ENCODE measurements at regions not wholly inside any gene's neighbourhood (a gene's known extent, or its start where the extent isn't known, plus 50 kb on each side); places are given as distances from the start of the nearest gene placed in this dataset.
"Not testable (repeated sequence)": the region's sequence is repeated elsewhere in the genome, so short reads cannot be mapped to it uniquely, and the experiment has no call there.

DNA sequence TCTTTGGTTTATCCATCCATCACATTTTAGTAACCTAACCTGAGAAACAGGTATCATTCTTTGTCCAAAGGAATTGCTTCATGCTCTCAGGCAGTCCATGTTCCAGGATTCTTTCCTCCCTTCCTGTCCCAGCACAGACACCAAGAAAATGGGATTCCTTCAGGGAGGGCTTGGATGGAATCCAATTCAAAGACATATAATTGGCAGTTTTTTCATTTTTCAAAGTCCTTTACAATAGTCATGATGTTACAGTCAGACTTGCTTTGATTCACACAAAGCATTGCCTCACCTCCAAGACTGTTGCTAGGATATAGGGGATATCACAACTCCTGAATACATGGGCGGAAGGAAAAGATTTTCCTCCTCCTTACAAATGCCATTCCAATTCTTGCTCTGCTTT is 241.4 kb upstream of the ACVR2A start:
- DNase-seq = no peak

DNA sequence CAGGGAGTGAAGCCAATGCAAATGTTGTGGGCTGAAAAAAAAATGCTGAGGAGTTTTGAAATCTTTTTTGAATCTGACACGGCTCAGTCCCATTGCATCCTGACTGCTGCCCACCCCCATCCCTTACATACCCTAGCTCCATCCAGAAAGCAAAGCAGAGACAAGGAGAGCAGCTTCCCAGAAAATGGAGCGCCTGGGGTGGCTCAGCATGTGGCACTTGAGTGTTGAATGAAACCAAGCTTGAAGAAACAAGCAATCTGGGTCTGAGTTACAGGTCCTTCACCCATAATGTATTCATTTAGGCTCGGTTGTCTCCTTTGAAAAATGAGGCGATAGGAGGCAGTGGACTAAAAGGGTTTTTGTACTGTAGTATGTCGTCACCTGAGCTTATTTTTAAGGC is 244.2 kb upstream of the ACVR2A start:
- DNase-seq = no peak

DNA sequence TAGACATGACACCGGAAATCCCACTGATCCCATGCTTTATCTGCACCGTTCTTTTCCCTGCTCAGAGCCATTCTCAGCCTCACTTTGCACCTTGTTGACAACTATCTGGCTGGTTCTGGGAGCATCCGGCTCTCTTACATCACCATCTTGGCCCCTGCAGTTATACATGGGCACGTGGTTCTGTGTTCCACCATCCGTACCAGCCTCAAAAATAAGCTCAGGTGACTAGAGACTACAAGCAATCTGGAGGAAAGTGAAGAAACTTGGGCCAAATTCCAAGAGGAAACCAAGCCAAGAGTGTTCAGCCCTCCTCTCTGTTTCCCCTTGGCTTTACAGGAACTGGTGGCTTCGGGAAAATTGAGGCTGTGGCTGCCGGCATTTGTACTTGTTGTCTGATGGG is 244.6 kb upstream of the ACVR2A start:
- DNase-seq = no peak

DNA sequence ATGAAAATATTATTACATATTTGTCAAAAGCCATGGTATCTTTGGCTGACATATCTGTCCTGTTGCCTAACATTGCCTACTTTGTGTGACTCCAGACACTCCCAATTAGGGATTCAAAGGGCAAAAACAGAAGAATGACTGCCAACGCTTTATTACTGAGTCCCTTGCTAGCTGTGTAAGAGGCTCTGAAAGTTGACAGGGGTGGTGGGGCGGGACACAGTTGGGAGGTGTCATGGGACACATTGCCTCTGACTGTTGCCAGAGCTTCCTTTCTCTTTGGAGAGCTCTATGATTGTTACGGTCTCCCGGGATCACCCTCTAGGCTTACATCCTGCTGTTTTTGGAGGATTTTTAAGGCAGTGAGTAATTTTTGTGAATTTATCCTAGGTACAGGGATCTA is 249.6 kb upstream of the ACVR2A start:
- DNase-seq = no peak

DNA sequence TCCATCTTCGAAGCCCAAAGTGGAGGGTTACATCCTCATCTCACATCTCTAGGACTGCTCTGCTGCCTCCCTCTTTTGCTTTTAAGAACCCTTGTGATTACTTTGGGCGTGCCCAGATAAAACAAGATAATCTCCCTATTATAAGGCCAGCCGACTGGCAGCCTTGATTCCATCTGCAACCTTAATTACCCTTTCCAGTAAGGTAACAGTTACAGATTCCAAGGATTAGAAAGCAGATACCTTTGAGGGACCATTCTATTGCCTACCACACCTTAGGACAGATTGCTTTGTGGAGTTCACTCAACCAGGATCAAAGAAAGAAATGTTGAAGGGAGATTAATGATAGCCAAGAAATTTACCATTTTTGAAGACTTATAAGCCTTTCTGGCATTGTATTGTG is 250.8 kb upstream of the ACVR2A start:
- DNase-seq = no peak

DNA sequence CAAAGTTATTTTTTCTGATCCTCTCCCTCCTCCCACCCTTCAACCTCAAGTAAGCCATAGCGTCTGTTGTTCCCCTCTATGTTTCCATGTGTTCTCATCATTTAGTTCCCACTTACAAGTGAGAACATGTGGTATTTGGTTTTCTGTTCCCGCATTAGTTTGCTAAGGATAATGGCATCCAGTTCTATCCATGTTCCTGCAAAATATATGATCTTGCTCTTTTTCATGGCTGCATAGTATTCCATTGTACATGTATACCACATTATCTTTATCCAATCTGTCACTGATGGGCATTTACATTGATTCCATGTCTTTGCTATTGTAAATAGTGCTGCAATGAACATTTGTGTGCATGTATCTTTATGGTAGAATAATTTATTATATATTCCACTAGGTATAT is 252.0 kb upstream of the ACVR2A start:
- not testable (repeated sequence) for DNase-seq

DNA sequence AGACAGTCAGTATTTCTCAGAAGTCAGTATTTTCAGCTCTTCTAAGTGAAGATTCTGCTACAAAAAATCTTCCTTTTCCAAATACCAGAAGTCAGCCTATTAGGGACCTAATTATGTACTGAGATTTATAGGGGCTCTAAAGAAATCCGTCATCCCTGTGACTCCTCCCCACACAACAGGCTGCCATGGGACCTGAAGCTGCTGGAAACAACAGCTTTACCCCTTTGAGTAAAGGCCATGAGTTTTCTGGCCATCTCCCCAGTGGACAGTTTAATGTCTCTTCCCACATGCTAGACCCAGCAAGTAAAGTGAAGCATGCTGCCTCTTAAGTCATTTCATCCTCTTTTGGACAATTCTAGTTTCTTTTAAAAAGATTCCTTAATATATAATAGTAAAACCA is 255.7 kb upstream of the ACVR2A start:
- no peak for DNase-seq

DNA sequence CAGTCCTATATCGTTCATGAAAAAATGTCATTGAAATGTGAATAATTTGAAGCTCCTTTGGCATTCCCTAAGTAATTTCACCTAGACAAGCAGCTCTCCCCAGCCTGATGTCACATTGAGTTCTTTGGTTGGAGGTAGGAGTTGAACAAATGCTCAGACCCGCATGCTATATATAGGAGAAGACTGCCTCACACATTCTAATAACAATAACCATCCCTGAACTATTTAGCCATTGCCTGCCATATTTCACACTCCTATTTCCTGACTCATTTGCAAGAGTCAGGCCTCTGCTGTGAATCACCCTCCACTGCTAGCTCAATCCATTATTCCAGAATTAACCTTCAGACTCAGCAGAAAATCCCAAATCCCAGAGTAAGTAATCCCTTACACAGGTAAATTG is 256.6 kb upstream of the ACVR2A start:
- no peak for DNase-seq

DNA sequence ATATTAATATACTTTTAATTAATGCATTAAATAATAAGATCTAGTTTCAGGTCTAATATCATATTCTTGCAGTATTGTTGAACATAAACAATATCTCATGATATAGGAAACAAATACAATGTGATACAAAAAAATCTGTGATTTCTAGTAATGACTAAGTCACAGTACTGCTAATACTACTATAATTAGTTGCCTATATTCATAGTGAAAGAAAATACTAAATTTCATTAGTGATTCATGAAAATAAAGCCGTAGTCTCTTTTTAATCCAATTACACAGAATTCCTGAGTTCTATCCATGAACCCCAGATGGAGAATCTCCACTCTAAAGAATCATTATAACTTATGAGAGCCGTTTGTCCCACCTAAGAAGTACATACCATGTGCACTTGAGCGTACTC is 266.3 kb upstream of the ACVR2A start:
- no peak for DNase-seq

DNA sequence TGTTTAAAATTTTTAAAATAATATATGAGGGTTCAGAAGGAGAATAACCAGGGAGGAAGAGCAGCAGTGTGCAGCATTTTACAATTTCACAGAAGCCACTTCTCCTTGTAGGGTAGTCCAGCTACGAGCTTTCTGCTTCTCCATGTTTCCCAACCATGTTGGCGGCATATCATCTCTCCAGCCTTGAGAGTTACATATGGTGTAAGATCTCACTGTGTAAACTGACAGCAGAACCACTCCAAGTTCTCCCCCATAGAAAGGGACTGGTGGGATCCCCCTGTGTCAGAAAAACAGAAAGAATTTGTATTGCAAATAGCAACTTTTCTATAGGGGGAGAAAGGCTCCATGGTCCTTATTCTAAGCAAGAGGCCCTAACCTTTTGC is 266.8 kb upstream of the ACVR2A start:
- no peak for DNase-seq

DNA sequence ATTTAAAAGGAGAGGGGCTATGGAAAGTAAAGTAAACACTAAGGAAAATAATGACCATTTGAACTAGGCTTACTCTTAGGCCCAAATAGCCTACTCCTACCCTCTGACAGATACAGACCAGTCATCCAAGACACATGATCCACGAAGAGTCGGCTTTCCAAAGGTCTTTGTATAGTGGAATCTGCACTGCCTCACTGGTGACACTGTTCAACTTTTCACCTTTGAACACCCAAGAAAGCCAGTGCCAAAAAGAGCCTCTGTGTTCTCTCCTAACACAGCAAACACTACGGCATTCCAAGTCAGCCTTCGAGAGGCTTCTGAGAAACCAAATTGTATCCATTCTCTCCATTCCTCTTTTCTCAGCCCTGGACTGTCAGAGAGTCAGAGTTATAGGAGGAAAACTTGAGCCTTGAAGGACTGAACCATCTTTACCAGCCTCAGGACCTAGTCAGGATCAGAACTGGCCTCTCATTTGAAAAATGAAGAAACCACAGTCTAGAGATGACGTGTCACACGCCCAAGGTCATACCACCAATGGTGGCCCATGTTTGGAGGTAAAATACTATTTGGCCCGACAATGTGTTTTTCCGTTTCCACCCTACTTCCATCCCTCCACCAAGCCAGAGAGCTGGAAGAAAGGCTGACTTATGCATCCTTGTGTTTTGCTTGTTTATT is 267.4 kb upstream of the ACVR2A start:
- no peak for DNase-seq

DNA sequence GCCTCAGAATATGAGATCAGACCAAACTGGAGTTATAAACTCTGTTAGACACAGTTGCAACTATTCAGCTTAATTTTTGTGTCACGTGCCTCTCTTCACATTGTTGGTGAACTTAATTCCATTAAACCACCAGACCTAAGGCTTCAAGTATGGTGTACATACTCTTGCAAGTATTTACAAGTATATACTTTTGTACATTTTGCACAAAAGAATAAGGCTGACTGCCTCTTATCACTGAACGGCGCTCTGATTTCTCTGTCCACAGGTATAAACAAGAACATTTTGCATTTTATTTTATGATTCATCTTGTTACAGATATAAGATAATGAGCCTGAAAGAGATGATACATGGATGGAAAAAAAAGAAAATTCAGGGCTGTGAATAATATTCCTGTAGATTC is 269.7 kb upstream of the ACVR2A start:
- DNase-seq = no peak

DNA sequence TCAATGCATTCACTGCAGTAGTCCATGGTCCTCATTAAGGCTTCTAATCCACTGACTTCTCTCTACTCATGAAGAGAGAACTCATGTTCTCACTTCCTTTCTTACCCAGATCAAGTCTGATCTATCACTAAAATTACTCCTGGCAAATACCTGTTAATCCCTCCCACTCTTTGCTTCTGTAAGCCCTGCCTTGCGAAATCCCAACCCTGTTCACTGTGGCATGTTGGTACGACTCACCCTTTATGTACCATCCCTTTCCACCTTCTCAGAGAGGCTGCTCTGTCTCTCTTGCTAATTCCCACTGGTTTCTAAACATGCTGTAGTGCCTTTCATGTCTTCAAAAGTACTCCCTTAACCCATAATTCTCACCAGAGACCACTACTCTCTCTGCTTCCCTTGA is 272.2 kb upstream of the ACVR2A start:
- DNase-seq = no peak

DNA sequence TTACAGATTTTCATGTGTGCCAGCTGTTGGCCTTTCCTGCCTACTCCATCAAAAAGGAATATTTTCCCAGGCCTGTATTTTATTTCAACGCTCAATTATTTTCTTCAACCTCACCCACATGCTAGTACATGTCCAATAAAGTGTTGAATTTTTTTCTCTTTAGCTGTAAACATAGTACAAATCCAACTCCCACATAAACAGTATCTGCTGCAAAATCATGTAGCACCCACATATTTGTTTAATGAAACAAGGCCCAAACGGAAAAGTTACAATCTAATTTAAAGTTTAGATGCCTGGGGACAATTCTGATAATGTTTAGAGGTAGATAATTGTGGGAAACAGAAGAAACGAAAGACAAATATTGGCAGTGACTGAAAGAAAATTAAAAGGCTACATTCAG is 275.4 kb upstream of the ACVR2A start:
- no peak for DNase-seq

DNA sequence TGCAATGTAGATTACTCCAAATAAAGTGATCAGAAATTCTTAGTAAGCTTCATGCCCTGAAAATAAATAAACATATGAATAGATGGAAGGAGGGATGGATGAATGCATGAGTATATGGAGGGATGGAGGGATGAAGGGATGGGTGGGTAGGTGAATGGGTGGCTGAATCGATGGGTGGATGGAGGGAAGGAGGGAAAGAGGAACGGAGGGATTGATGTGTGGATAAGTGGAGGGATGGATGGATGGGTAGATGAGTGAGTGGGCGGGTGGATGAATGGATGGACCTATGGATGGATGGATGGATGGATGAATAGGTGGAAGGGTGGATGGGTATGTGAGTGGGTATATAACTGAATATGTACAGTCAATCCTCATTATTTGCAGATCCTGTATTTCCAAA is 276.7 kb upstream of the ACVR2A start:
- no peak for DNase-seq

DNA sequence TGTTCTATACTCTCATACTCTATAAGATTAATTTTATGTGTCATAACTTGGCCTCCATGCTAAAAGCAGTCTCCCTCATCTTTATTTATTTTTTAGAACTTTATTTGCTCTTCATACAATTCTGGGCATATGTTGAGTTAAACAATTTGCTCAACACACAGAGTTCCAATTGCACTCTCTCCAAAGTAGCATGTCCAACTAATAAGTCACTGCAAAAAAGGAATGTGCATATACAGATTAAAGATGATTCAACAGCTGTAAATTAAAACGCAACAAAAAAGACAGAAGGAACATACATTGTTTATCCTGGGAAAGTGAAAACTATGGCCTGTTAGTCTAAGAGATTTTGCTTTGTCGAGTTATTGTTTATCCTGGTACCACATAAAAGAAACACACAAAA is 277.7 kb upstream of the ACVR2A start:
- DNase-seq = no peak

DNA sequence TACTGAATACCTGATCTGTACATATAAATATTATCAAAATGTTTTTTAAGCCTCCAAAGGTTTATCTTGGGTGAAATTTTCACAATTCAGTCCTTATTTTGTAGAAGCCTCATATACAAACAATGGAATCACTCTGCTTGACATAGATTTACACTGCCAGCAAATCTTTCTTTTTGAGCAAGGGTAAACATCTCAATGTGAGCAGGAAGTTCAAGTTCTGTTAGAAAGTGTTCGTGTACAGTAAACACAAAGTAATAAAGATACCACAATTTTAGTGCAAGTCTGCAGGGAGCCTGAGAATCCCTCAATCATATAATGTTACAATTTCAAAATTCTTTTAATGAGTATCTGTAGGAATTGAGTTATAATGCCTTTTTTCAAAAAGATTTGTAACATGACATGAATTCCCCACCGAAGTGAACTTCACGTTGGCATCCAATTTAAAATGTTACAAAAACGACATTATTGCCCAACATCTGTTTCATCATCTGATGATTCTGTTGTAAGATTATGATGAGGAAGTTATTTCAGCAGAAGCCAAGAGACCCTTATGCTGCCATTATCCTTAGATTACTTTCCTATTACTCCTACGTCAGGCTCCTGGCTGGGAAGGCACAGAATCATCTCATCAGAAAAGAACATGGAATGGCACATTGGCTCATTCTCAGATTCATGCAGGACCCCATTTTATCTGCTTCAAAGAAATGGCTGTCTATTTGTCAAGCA is 283.9 kb upstream of the ACVR2A start:
- no peak for DNase-seq

DNA sequence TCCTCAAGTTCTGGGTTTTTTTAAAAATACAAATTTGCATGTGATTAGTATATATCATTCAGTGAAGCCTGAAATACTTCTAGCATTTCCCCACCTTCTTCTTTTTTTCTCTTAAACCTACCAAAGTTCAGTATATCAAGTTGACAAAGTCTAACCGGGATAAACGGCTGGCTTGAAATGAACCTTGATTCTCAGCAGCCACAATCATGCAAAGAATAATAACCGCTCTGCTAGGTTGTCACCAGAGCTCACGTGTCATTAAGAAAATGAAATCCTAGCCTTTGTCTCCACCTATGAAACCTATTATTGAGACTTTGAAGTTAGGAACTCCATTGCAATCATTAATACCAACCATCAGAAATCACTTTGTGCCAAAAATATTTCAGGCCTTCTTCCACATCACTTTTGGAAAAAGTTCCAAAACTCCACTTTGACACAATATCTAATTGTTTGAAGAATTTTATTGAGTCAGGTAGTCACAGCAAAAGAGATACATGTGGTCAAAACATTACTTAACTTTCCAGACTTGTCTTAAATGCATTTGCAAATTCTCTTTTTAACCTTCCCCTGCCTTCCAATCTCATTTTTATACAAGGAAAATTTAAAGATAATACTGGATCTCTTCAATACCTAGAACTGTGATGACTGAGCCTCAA is 285.6 kb upstream of the ACVR2A start:
- no peak for DNase-seq

DNA sequence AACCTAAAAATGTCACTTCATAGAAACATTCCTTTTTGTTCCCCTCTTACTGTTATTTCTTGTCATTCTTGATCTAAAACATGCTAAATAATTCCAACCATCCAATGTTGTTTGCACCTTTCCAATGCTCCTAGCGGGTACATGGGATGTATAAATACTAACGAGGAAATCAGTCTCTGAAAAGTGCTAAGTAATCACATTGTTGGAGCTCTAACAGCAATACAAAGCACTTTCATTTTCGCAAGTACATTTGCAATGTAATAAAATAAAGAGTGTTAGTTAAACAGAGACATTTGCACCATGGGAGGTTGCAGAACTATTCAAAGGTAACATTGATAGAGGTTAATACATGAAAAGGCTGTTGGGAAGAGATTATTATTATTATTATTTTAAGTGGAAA is 286.2 kb upstream of the ACVR2A start:
- no peak for DNase-seq

DNA sequence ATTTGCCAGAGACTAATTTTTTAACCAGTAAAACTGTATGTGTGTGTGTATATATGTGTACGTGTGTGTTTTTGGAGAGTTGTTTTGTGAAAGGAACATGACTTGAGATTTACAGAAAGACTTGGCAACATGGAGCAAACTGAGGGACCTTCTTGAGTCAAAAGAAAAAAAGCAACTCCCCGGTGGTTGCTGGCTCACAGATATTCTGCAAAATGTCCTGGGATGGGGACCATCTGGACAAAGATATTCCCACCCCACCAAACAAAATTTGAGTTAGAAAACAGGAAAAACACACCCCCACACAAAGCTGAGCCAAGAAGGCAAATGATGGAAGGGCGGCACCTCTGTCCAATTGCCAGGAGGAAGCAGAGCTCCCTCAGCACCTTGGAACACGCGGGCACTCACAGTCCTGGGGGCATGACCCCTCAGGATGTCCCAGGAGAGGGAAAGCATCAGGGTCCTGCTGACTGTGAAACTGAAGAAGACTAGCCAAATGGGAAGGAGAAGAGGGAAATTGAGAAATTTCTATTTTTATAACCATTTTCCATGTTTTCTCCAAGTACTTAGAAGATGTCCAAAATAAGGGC is 290.2 kb upstream of the ACVR2A start:
- no peak for DNase-seq

DNA sequence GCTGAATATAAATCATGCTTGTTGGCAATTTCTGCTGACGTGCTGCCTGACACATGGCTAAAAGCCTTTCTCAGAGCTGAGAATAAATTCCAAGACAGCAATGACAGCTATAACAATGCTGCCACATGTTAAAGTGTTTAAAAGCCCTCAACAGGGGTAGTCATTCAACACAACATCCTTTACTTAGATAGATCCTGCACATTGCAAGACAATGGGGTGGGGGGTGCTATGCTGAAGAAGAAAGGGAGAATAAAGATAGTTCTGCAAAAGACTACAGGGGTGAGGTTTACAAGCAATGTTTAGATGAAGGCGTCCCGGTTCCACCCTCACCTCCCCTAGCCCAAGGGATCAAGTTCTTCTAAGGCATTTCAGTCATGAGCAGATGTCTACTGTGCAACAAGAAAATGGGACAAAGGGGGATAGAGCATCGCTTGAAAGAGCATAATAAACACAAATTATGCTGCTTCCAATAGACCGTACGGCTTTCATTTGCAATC is 291.0 kb upstream of the ACVR2A start:
- no peak for DNase-seq

DNA sequence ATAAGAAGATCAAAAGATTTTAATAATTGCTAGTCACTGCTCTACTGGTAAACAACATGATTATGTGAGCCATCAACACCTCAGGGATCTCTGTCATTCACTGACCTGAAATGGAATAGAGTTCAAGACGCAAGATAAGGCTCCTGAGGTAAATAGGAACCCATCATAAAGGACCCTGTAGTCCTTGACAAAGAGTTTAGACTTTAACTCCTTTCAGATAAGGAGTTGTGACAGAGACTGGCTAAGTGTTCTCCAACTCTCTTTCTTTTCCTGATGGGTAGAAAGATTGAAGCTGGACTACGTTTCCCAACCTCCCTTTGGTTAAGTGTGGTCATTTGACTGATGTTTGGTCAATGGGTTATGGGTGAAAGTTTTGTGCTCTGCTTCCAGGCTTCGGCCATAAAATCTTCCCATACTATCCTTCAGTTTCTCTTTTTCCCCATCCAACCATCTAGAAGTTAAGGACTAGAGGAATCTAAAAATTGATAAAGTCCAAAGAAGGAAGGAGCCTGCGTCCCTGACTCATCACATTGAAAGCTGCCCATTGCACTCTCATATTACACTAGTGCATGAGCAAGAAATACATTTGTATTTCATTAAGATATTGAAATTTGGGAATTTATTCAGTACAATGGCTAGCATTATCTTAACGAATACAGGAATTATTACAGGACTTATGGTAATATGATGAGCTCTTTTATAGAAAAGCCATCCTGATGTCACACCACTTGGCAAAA is 293.7 kb upstream of the ACVR2A start:
- DNase-seq = no peak

DNA sequence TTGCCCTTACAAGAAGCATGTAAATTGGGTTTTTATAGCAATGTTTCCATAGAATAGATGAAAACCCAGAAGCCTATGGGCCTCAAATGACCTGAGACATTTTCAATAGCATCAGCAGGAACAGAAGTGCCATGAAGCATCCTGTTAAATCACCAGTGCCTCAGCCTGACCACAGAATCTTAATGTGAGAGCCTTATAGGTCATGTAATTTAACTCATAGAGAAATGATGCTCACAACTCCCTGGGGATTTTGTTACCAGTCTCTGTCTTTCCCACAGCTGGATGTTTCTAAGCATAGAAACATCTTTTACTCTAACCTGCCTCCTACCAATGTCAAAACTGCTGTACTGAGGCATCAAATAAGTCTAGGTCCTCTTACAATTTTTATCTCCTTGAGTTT is 295.8 kb upstream of the ACVR2A start:
- no peak for DNase-seq

Measured in activated gamma-delta T cell (primary cell).